Hypothalamus (tissue), 51 donors: ENCODE measurements at regions not wholly inside any gene's neighbourhood (a gene's known extent, or its start where the extent isn't known, plus 50 kb on each side); places are given as distances from the start of the nearest gene placed in this dataset.

Experiments
- DNase-seq, 51 donors: peaks; one replicate each; lab custom pipeline; 2025; lab: John Stamatoyannopoulos, UW

DNA sequence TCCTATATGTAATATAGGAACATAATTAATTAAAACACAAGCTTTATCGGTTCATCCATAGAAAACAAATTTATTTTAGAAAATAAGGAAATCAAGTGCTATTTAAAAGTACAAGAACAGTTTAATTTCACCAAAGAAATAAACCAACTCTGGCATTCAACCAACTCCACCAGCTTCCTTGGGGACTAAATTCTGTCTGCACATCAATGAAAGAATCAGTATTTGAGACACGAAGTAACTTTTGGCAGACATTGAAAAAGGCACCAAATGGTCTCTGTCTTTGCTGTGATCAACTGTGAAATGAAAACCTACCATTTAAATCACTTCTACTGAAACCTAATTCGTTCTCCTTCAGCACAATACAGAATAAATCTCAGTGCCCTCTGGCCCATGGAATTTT is 719.7 kb upstream of the GRIA3 start:
- DNase-seq = peak in 3 of 51 donors; percentile 0 to 7 (median 6)

DNA sequence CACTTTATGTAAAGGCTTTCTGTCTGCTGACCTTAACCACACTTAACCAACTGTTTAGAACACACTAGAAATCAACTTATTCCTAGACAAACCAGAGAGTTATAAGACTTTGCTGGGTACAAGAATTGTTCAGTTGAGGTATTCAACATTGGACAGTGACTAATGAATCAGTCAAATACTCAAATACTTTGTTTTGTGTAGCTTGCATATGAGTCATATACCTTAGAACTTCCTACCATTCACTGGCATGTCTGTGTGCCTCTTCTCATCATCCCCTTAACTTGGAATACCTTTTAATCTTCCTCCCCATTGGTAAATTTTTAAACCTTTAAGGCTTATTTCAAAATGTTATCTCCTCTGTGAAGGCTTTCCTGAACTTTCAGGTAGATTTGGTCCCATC is 708.8 kb upstream of the GRIA3 start:
- no peak for DNase-seq

DNA sequence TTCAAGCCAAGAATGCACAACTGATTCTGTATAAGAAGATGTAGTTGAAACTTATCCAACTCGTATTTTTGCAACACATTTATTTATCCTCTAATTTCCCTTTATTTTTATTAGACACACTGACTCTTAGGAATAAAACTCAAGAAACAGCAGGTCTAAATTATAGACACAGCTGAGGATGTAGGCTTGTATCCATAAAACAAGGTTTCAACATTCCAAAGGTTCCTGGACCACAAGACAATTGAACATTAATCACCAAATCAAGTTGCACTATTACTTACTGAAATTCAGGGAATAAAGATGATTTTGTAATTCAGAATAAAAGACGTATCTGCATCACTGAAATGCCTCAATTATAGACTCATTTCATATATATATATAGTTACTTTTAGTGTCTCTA is 683.5 kb upstream of the GRIA3 start:
- DNase-seq = no peak

DNA sequence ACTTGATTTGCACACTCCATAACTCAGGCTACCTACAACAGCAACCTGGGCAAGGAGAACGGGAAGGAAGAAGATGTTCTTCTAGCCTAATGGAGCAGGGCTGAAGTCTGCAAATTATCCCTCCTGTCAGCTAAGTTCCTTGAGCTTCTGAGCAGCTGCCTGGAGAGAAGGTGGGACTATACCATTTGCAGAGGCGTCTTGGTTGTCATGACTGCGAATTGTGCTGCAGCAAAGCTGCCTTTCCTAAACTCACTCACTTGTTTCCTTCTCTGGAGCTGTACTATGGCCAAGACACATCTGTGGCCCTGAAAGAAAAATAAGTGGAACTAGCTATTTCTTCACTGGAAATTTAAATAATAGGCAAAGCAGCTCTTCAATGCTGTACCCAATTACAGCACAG is 682.4 kb upstream of the GRIA3 start:
- DNase-seq = no peak

DNA sequence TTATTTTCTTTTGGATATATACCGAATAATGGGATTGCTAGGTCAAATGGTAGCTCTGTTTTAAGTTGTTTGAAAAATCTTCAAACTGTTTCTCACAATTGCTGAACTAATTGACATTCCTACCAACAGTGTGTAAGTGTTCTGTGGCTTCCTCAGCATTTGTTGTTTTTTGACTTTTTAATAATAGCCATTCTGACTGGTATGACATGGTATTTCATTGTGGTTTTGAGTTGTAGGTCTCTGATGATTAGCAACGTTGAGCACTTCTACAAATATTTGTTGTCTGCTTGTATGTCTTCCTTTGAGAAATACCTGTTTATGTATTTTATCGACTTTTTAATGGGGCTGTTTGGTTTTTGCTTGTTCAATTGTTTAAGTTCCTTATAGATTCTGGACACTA is 680.1 kb upstream of the GRIA3 start:
- DNase-seq = no peak

DNA sequence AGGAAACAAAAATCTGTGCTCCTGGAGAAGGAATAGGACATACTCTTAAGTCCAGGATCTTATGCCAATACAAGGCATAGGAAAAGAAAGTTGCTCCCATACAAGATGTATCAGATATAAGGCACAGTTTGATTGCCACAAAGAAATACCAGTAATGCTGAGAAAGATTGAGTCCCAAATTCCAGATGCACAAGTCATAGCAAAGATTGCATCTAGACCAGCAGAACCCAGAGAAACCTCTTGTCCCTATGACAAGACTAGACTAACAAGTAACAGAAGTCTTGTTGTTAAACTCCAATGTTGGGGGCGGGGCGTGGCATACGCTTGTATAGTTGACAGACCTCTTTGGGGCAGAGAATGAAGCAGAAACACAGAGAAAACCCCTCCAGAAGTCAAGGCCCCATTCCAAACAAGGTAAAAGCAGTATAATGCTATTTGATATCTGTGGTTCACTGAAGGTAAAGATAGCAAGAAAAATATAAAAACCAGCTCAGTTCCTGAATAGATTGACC is 671.5 kb upstream of the GRIA3 start:
- no peak for DNase-seq

DNA sequence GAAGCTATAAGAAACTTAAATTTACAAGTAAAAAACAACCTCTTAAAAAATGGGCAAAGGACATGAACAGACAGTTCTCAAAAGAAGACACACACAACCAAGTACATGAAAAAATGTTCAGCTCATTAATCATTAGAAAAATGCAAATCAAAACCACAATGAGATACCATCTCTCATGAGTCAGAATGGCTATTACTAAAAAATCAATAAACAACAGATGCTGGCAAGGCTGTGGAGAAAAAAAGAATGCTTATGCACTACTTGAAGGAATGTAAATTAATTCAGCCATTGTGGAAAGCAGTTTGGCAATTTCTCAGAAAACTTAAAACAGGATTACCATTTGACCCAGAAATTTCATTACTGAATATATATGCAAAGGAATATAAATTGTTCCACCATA is 666.3 kb upstream of the GRIA3 start:
- DNase-seq = no peak

DNA sequence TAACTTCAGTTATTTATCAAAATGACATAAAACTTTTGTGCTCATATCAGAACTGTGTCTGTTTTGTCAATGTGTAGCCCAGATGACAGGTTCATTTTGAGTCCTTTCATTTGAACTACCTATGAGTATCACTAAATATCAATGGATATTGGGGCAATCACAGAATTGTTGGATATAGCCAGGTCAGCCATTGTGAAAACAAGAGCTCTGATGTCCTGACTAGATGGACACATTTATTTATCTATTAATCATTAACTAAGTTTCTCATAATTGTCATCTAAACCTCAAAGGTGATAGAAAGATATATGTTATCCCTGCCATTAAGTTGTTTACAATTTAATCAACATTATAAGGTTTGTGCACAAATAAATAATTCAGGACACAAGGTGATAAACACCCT is 638.3 kb upstream of the GRIA3 start:
- no peak for DNase-seq

DNA sequence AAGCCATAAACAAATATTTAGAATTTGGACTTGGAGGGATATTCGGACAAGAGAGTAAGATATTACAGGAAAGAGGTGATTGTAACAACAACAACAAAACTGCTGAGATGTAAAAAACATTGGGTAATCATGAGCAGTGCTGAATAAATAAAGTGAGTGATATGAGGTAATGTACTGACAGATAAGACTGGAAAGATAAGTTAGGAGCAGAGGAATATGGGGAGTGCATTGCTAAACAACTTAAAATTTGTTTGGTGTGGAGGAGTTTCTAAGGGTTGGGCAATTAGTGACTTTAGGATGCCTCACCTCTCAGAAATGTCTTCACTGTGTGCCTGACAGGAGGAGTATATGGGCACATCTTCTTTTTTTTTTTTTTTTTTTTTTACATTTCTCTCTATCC is 637.8 kb upstream of the GRIA3 start:
- no peak for DNase-seq

DNA sequence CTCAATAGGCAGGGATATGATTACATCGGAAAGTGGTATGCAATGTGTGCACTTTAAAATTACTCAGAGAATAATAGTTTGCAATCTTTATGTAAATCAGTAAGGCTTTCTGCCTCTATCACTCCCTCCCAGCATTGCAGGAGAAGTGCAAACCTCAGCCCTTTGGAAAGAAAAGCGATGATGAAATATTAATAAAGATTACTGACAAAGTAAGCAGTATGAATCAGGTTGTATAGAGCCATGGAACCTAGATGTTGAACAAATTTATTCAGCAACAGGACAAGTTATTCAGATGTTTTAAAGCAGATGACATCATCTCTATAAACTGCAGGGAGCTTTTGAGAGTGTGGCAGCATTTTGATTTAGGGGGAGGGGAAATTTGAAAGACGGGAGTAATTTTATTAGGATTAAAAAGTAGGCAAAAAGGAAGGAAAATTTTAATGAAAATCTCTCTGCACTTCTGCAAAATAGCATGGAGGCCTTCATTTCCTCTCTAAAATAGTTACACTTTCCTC is 631.7 kb upstream of the GRIA3 start:
- peak in 1 of 51 donors; percentile 0 for DNase-seq

DNA sequence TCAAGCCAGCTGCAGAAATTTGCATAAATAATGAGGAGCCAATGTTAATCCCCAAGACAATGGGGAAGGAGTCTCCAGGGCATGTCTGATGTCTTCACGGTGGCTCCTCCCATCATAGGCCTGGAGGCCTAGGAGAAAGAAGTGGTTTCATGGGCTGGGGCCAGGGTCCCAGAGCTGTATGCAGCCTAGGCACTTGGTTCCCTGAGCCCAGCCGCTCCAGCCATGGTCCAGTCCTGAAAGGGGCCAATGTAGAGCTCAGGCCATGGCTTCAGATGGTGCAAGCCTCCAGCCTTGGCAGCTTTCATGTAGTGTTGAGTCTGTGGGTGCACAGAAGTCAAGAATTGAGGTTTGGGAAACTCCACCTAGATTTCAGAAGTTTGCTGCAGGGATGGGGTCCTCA is 628.2 kb upstream of the GRIA3 start:
- no peak for DNase-seq

DNA sequence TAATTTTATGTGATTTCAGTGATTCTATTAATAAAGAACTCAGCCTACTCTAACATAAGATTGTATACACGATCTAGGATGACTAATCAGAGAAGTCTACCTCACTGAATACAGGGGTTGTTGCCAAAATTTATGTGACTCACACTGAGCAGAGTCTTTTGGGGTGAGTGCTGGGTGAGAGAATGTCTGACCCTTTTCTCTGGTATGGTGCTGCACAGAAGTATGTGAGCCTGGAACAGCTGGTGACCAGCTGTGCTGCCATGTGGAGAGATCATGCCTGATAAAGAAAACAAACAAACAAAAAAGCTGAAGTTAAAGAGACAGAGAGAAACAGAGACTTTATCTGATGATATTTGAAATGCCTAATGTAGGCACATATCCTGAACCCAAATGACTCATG is 618.1 kb upstream of the GRIA3 start:
- no peak for DNase-seq

DNA sequence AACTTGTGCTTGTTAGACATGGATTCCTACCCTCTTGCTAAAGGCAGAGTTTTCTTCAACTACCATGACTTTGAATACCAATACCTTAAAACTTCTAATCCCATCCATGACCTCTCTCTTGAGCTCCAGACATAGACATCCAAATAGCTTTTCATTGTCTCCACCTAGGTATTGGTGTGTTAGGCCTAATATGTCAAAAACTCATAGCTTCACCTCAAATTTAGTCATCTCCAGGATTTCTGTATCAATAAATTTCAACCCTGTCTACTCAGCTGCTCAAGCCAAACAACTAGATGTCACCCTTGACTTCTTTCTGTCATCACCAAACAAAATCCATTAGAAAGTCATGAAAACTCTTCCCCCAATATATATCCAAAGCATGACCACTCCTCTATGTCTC is 617.7 kb upstream of the GRIA3 start:
- DNase-seq = no peak

DNA sequence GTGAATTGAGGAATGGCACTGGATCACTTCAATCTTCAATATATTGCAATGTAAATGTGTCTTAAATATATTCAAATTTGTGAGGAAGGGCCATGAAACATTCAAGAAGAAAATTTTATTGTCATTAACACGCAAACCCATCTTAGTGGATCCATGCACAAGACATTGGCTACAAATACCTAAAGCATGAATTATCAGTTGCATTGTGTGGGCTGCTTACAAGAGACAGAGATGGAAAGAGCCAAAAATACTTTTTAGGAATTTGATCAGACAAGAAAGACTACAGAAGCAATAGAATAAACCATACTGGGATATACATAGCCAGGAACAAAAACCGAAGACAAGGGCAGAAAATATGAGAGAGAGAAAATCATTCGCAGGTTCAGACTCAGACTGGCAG is 616.2 kb upstream of the GRIA3 start:
- DNase-seq = no peak

DNA sequence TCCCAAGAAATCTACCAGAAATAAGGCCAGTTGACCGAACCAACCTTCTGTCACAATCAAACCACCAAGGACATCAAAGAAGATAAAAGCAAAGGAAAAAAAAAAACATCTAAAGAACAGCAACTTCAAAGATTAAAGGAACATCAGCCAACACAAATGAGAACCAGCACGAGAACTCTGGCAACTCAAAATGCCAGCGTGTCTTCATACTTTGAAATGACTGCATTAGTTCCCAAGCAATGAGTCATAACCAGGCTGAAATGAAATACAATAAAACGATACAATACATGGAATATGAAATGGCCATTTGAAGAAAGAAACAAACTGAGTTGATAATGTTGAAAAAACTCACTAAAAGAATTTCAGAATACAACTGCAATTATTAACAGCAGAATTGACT is 611.6 kb upstream of the GRIA3 start:
- no peak for DNase-seq

DNA sequence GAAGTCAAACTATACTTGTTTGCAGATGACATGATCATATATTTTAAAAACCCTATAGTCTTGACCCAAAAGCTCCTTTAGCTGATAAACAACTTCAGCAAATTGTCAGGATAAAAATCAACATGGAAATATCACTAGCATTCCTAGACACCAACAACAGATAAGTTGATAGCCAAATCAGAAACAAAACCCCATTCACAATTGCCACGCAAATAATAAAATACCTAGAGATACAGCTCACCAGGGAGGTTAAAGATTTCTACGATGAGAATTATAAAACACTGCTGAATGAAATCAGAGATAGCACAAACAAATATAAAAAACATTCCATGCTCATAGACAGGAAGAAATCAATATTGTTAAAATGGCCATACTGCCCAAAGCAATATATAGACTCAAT is 605.0 kb upstream of the GRIA3 start:
- DNase-seq = no peak

DNA sequence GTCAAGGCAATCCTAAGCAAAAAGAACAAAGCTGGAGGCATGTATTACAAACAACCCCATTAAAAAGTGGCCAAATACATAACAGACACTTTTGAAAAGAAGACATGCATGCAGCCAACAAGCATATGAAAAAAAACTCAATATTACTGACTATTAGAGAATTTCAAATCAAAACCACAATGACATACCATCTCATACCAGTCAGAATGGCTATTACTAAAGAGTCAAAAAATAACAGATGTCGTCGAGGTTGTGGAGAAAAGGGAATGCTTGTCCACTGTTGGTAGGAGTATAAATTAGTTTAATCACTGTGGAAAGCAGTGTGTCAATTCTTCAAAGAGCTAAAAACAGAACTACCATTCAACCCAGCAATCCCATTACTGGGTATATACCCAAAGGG is 604.6 kb upstream of the GRIA3 start:
- DNase-seq = no peak

DNA sequence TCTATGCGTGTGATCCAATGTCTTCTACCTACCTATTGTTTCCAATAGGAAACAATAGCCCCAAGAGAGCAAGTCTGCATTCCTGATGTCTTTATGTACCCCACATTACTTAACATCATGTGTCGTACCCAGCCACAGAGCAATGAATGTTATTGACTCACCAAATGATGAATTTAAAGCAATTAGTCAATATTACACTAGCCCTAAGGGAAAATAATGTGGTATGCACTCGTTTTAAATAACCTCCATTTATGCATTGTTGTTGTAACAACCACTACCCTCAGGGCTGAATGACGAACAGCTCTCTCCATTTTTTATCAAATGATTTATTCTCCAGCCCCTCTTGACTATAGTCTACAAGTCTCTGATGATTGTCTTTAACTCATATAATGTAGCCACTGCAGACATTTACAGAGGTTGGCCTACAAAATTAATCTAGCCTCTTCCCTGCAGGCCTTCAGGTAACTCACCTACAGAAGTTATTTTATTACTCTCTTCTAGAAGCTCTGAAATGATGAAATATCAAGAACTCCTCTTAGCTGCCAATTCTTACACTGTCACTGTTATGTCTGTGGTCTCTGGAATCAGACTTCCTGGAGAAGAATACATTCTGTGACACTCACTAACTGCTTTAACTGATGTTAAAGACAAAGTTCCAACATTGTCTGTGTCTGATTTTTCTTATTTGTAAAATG is 601.7 kb upstream of the GRIA3 start:
- no peak for DNase-seq

DNA sequence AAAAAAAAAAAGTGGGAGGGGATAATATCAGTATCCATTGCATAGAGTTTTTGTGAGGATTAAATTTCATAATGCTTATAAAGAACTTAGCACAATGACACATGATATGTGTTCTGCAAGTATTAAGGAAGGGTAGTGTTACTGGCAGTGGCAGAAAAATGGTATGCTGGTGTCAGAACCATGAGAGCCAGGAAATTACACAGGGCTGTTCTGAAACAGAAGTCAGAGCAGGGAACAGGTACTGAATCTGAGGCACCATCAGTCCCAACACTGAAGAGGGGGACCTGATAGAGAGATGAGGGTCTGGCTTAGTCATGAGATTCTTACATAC is 601.1 kb upstream of the GRIA3 start:
- no peak for DNase-seq

DNA sequence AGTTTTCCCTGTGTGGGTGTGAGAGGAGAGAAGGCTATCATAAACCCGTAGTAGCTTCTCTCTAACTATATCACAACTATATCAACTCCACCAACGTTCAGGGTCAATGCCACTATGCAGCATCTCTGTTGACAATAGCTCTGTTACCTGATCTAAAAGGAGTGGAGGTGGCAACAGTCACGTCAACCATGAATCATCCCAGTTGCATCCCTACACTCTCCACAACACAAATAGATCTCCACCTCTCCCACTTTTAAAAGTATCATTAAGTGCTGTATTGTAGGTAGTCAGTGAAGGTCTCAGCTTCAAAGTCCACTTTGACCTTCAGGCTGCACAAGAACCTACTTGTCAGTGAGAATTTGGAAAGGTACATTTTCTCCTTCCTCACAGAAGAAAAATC is 600.5 kb upstream of the GRIA3 start:
- no peak for DNase-seq

DNA sequence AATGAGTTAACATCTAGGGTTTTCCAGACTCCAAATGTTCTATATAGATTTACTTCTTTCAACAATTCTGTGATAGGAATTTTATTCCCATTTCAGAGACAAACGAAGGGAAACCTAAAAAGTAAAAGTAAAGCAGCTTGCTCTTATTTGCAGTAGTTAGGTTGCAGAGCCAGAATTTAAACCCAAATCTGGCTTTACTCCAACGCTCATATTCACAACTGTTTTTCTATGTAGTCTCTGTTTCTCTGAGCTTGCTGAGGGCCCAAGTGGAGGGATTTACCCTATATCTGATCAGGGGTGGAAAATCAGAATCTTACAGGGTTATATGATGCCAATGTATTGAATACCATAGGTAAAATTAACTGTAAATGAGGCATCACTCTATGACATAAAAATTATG is 599.1 kb upstream of the GRIA3 start:
- DNase-seq = no peak

DNA sequence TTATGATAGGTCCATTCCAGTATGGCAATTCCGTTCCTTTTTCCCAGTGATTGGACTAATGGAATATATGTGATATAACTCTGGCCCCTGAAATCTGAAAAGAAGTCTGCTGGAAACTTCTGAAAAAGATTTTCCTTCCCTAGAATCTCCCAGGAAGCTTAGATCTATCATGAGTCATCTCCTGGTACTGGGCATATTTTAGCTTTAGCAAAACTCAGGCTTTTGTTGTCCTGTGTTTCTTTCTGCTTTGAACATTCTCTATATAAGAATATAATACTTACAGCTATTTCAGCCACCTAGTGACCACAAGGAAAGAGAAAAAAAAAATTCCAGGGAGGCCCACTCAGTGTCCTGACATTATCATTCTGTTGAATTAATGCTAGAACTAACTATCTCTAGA is 597.2 kb upstream of the GRIA3 start:
- DNase-seq = no peak

DNA sequence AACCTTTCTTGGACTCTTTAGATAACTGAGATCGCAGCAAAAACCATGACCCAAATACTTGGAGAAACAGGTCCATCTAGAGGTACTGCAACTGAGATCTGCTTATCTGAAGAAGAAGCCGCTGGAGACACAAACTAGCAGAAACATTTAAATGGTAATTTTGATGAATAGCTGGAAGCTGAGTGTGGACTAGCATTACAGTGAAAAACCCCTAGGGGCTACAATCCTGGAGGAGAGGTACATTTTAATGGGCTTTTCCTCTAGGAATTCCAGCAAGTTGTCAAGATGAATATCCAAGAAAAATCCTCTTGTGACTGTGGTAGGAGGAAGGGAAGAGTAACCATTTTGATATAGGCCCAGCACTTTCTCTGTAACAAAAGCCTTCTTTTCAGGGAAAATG is 592.5 kb upstream of the GRIA3 start:
- DNase-seq = no peak
